HG03135 (cell line): ENCODE measurements at regions not wholly inside any gene's neighbourhood (a gene's known extent, or its start where the extent isn't known, plus 50 kb on each side); places are given as distances from the start of the nearest gene placed in this dataset.
"Not testable (repeated sequence)": the region's sequence is repeated elsewhere in the genome, so short reads cannot be mapped to it uniquely, and the experiment has no call there.

ENCODE experiments used
- ATAC-seq: cut with Tn5 transposase; IDR thresholded peaks from one replicate; pipeline ENCODE4 v1.9.1; 2021; ENCODE audit warnings: mild to moderate bottlenecking, moderate library complexity; ENCODE audit not compliant: unreplicated experiment

- ATAC-seq, result no peak
Measured at GRCh38 chr3:193114431-193115340, 126.3 kb upstream of the PLAAT1 start.

GRCh38 chr3:193116871-193117270 lies 124.2 kb upstream of the PLAAT1 start:
- no peak for ATAC-seq

GRCh38 chr3:193118907-193119306 lies 122.1 kb upstream of the PLAAT1 start:
- no peak for ATAC-seq

- no peak for ATAC-seq
Measured at GRCh38 chr3:193119926-193120325, 121.1 kb upstream of the PLAAT1 start.

GRCh38 chr3:193124861-193125260 lies 116.2 kb upstream of the PLAAT1 start:
- ATAC-seq, result no peak

GRCh38 chr3:193129607-193130006 lies 111.4 kb upstream of the PLAAT1 start:
- ATAC-seq, result no peak

- ATAC-seq, result no peak
Measured at GRCh38 chr3:193130576-193130975, 110.4 kb upstream of the PLAAT1 start.

- no peak for ATAC-seq
Measured at GRCh38 chr3:193132241-193132640, 108.8 kb upstream of the PLAAT1 start.

GRCh38 chr3:193132964-193133363 lies 108.1 kb upstream of the PLAAT1 start:
- ATAC-seq, result no peak

GRCh38 chr3:193134856-193135255 lies 106.2 kb upstream of the PLAAT1 start:
- no peak for ATAC-seq

- ATAC-seq, result no peak
Measured at GRCh38 chr3:193140381-193140780, 100.6 kb upstream of the PLAAT1 start.

- no peak for ATAC-seq
Measured at GRCh38 chr3:193145248-193145647, 95.8 kb upstream of the PLAAT1 start.

- no peak for ATAC-seq
Measured at GRCh38 chr3:193148688-193149473, 92.1 kb upstream of the PLAAT1 start.

- no peak for ATAC-seq
Measured at GRCh38 chr3:193149998-193150397, 91.0 kb upstream of the PLAAT1 start.

- not testable (repeated sequence) for ATAC-seq
Measured at GRCh38 chr3:193155044-193155781, 85.8 kb upstream of the PLAAT1 start.

- ATAC-seq, result no peak
Measured at GRCh38 chr3:193157051-193157450, 84.0 kb upstream of the PLAAT1 start.

GRCh38 chr3:193165431-193166120 lies 75.4 kb upstream of the PLAAT1 start:
- no peak for ATAC-seq

GRCh38 chr3:193168931-193169330 lies 72.1 kb upstream of the PLAAT1 start:
- no peak for ATAC-seq

- no peak for ATAC-seq
Measured at GRCh38 chr3:193174140-193174539, 66.9 kb upstream of the PLAAT1 start.

- ATAC-seq, result not testable (repeated sequence)
Measured at GRCh38 chr3:193179332-193180012, 61.5 kb upstream of the PLAAT1 start.
